ENCODE measurements at regions not wholly inside any gene's neighbourhood (a gene's known extent, or its start where the extent isn't known, plus 50 kb on each side); places are given as distances from the start of the nearest gene placed in this dataset.

- TF ChIP-seq EP300 (IDR thresholded peaks at IDR 0.05) = no peak
- TF ChIP-seq POLR2A (IDR thresholded peaks at IDR 0.05) = no peak
- TF ChIP-seq, protein P1, sequence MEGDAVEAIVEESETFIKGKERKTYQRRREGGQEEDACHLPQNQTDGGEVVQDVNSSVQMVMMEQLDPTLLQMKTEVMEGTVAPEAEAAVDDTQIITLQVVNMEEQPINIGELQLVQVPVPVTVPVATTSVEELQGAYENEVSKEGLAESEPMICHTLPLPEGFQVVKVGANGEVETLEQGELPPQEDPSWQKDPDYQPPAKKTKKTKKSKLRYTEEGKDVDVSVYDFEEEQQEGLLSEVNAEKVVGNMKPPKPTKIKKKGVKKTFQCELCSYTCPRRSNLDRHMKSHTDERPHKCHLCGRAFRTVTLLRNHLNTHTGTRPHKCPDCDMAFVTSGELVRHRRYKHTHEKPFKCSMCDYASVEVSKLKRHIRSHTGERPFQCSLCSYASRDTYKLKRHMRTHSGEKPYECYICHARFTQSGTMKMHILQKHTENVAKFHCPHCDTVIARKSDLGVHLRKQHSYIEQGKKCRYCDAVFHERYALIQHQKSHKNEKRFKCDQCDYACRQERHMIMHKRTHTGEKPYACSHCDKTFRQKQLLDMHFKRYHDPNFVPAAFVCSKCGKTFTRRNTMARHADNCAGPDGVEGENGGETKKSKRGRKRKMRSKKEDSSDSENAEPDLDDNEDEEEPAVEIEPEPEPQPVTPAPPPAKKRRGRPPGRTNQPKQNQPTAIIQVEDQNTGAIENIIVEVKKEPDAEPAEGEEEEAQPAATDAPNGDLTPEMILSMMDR (IDR thresholded peaks at IDR 0.05) = no peak
- Histone ChIP-seq H3K36me3 (no peaks in the 10 kb centered on the region), H3K4me1 (peaks cover 0 to 19% (median 0%) of the 10 kb centered on the region in 4 donors), H3K9me3 (no peaks in the 10 kb centered on the region), H3K4me3 (no peak overlapping the region), H3K27ac (no peak overlapping the region), H3K27me3 (no peaks in the 10 kb centered on the region)
- WGBS, 2 donors = 83 to 88% methylated on average over 11 of the region's 11 CpGs
- no peak for DNase-seq (ENCODE audit: low spot score in 2 of 2)
Measured at GRCh38 chr2:85951351-85952067, 62.7 kb upstream of the ST3GAL5 start.

DNA sequence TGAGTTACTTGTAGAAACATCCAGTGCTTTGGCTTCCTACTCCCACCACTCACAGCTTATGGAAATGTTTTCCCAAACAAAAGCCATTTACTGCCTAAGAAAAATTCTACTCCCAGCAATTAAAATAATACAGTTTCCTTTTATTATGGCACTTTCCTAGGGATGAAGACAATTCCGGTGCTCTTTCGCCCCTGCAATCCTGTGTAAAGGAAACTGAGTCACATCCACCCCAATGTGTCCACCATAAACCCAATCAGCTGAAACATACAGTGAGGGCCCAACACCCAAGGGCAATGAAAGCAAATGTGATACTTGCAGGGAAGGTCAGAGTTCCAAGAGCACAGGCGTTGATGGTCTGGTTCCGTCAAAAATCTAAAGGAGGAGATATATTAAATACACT lies 62.0 kb upstream of the ST3GAL5 start:
- no peak overlapping the region for H3K4me3 ChIP-seq
- no peak for DNase-seq (ENCODE audit: low spot score in 2 of 2)
- H3K27ac ChIP-seq = no peak overlapping the region
- H3K4me1 ChIP-seq = peaks cover 0 to 19% (median 0%) of the 10 kb centered on the region in 4 donors
- TF ChIP-seq EP300 (IDR thresholded peaks at IDR 0.05) (no peak), POLR2A (IDR thresholded peaks at IDR 0.05) (no peak)
- TF ChIP-seq, protein P1 (IDR thresholded peaks at IDR 0.05) = no peak
- no peaks in the 10 kb centered on the region for H3K36me3 ChIP-seq
- WGBS, 2 donors = 86 to 87% methylated on average over 4 of the region's 4 CpGs
- H3K9me3 ChIP-seq = no peaks in the 10 kb centered on the region
- H3K27me3 ChIP-seq = no peaks in the 10 kb centered on the region

GRCh38 chr2:85949280-85949679 lies 60.5 kb upstream of the ST3GAL5 start:
- Histone ChIP-seq H3K4me3 (no peak overlapping the region), H3K27ac (no peak overlapping the region), H3K4me1 (peaks cover 0 to 16% (median 0%) of the 10 kb centered on the region in 4 donors), H3K27me3 (no peaks in the 10 kb centered on the region), H3K9me3 (no peaks in the 10 kb centered on the region), H3K36me3 (no peaks in the 10 kb centered on the region)
- TF ChIP-seq, protein P1 (IDR thresholded peaks at IDR 0.05) = no peak
- TF ChIP-seq EP300 (IDR thresholded peaks at IDR 0.05) (no peak), POLR2A (IDR thresholded peaks at IDR 0.05) (no peak)
- peak in 1 of 2 donors; percentile 37 for DNase-seq (ENCODE audit: low spot score in 2 of 2)
- WGBS, 2 donors = 68 to 72% methylated on average over 5 of the region's 5 CpGs

- H3K27me3 ChIP-seq = no peaks in the 10 kb centered on the region
- H3K9me3 ChIP-seq = peaks cover 0 to 9% (median 0%) of the 10 kb centered on the region in 4 donors
- no peaks in the 10 kb centered on the region for H3K36me3 ChIP-seq
- H3K4me1 ChIP-seq = peaks cover 0 to 3% (median 0%) of the 10 kb centered on the region in 4 donors
- H3K27ac ChIP-seq = no peak overlapping the region
- H3K4me3 ChIP-seq = no peak overlapping the region
- DNase-seq (ENCODE audit: low spot score in 2 of 2) = no peak
- TF ChIP-seq, protein P1 (IDR thresholded peaks at IDR 0.05) = no peak
- TF ChIP-seq EP300 (IDR thresholded peaks at IDR 0.05) = no peak
- no peak for TF ChIP-seq POLR2A (IDR thresholded peaks at IDR 0.05)
Measured at GRCh38 chr2:85947593-85947992, 58.8 kb upstream of the ST3GAL5 start.

GRCh38 chr2:85945586-85945985 lies 56.8 kb upstream of the ST3GAL5 start:
- DNase-seq (ENCODE audit: low spot score in 2 of 2) = no peak
- no peak overlapping the region for H3K4me3 ChIP-seq
- H3K36me3 ChIP-seq = no peaks in the 10 kb centered on the region
- no peaks in the 10 kb centered on the region for H3K27me3 ChIP-seq
- no peak for TF ChIP-seq EP300 (IDR thresholded peaks at IDR 0.05)
- TF ChIP-seq POLR2A (IDR thresholded peaks at IDR 0.05) = no peak
- TF ChIP-seq, protein P1 (IDR thresholded peaks at IDR 0.05) = no peak
- no peak overlapping the region for H3K27ac ChIP-seq
- H3K4me1 ChIP-seq = peaks cover 0 to 3% (median 0%) of the 10 kb centered on the region in 4 donors
- H3K9me3 ChIP-seq = peaks cover 0 to 17% (median 0%) of the 10 kb centered on the region in 4 donors

Data from tibial nerve (tissue), 4 donors.